HG02970 (cell line): ENCODE measurements at regions not wholly inside any gene's neighbourhood (a gene's known extent, or its start where the extent isn't known, plus 50 kb on each side); places are given as distances from the start of the nearest gene placed in this dataset.

Experiments
- ATAC-seq: cut with Tn5 transposase; IDR thresholded peaks from one replicate; pipeline ENCODE4 v1.9.1; 2021; ENCODE audit warnings: mild to moderate bottlenecking, moderate library complexity, moderate number of reproducible peaks; ENCODE audit not compliant: unreplicated experiment, low FRiP score

GRCh38 chr9:26335116-26335515 lies 557.5 kb downstream of the CAAP1 start:
- no peak for ATAC-seq

- ATAC-seq = no peak
Measured at GRCh38 chr9:26334706-26335105, 557.9 kb downstream of the CAAP1 start.

DNA sequence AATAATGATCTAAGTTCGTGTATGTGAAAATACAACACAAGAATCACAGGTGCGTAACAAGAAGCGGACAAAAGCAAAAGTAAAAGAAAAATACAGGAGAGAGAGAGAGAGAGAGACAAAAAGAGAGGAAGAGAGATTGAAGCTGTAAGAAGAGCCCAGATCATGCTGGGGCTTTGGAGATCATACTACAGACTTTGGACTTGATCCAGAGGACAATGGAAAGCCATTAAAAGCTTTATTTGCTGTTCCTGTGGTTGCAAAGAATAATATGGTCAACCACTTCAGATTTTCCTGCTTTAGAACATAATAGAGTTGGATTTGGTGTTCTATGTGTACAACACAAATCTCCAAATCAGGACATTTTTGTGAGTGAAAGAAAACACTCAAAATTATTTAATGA lies 561.4 kb downstream of the CAAP1 start:
- no peak for ATAC-seq

DNA sequence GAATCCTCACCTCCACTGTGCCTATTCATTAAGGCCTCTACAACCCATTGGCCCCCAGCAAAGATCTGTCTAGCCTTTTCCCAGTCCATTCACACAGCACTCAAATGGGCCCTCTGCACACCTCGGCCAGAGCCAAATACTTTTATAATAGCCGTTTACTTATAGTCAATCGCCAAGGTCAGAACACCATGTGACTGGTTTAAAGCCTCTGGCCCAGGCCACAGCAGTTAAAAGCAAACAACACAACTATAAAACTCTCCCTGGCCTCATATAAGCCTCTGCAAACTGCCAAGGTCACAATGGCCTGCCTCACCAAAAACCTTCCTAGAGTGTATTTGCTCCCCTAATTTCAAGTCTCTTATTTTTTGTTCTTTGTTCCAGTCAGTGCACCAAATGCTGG lies 562.6 kb downstream of the CAAP1 start:
- no peak for ATAC-seq

DNA sequence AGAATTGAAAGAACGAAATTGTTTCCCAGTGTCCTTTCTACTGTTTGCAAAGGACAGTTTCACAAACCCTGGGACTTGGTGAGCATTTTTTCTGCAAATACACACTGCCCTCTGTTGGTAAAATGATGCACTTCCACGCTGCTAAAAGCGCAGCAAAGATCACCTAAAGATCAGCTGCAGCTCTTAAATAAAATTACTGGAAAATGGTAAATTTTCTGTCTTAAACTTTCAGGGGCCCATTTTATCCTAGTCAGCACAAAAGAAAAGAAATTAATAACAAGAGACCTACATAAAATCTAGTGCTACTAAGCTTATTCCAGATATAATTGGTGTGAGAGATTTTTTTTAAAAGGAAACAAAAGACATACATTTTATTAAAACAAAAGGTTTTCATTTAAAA lies 566.0 kb downstream of the CAAP1 start:
- ATAC-seq = peak; percentile 59

DNA sequence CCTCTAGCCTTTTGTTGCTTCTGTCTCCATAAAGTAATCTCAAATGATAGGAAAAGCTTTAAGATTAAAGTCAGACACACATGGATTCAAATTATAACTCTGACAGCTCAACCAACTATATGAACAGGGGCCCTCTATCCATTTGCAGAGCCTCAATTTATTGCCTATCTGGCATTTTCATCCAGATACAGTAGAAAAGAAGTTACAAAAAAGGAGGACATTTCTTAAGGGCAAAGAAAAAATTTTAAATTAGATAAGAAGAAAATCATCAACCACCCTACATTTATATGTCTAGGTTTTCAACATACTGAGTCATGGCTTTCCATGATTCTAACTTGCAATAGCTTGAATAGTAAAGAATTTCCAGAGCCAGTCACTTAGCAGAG lies 567.2 kb downstream of the CAAP1 start:
- no peak for ATAC-seq

DNA sequence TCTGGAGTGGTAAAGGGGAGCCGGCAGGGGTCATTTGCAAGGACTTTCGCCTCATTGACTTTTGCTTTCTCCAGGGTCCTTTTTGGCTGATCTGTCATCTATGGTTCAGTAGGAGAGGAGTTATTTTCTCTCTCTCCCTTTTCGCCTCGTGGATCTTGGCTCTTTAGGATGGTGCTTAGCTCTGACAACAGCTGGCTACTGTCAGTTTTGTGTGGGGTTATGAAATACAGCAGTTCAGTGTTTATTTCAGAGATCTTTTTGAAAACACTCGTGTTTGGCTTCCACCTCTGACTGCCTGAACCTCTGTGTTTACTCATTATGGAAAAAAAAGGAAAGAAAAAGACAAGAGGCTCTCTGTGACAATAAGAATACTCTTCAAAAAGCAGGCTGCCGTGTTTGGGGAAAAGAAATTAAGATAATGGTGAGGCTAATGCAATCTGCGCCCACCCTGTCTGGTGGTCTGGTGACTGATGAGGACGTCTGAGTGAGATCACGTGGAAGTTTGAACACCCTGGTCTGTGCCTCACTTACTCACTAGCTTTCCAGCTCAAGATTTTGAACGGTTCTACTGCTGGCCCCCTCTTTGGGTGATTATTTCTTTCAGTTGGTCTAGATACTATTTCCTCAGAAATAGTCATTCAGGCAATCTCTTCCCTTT lies 567.7 kb downstream of the CAAP1 start:
- ATAC-seq = no peak

DNA sequence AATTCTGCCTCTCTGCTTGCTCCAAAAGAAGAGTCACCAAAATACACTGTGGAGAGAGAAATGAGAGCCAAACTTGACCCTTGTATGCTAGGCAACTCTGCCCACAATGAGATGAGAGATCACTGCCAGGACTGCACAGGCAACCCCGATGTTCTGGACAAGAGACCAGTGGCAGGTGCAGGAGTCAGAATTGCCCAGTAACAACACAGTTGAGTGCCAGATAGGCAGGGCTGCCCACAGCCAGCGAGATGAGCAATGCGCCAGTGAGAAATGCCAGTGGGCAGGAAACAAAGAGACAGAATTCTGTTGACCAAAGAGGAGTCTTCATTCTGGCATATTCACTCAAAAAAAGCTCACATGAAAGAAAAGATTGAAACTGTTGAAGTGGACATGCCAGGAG lies 570.7 kb downstream of the CAAP1 start:
- ATAC-seq = no peak

DNA sequence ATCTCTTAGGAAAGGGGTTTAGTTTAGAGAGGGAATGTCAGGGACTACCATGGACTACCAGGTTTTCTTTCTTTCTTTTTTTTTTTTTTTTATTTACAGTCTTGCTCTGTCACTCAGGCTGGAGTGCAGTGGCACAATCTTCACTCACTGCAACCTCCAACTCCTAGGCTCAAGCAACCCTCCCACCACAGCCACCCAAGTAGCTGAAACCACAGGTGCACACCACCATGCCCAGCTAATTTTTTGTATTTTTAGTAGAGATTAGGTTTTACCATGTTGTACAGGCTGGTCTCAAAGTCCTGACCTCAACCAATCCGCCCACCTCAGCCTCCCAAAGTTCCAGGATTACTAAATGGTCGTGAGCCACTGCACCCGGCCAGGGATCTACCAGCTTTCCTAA lies 572.7 kb downstream of the CAAP1 start:
- no peak for ATAC-seq

GRCh38 chr9:26313108-26313507 lies 579.5 kb downstream of the CAAP1 start:
- ATAC-seq = no peak

GRCh38 chr9:26311463-26311995 lies 581.1 kb downstream of the CAAP1 start:
- ATAC-seq = no peak

GRCh38 chr9:26310294-26310693 lies 582.3 kb downstream of the CAAP1 start:
- ATAC-seq = no peak

DNA sequence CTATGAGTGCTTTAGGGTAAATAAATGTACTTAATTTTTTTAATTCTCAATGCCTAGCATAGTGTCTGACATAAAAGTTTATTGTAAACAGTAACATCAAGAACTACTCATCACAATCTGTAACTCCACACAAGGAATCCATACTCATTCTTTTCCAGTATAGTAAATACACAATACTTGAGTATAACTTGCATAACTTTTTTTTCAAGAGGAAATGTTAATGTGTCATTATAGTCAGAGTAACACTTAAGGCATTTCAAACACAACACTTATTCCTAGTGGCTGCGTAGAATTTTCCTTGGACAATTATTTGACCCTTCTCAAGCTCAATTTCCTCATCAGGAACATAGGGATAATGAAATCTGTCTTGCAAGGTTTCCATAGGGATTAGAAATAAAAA lies 584.3 kb downstream of the CAAP1 start:
- ATAC-seq = no peak

GRCh38 chr9:26301659-26302058 lies 590.9 kb downstream of the CAAP1 start:
- ATAC-seq = no peak

DNA sequence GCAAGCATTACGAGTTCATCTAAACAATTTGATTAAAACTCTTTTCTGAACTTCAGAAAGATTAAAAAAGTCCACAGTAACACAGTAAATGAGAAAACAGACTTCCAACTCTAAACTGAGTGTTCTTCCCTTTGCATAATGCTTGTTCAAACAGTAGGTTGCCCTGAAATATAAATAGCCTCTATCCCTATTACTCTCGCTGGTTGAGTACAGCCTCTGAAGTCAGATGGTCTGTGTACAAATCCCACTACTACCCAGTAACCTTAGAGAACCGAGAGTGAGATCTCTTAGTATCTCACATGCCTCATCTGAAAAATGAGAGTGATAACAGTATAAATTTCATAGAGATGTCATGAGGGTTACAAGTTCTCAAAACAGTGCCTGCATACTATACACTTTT lies 591.6 kb downstream of the CAAP1 start:
- no peak for ATAC-seq

DNA sequence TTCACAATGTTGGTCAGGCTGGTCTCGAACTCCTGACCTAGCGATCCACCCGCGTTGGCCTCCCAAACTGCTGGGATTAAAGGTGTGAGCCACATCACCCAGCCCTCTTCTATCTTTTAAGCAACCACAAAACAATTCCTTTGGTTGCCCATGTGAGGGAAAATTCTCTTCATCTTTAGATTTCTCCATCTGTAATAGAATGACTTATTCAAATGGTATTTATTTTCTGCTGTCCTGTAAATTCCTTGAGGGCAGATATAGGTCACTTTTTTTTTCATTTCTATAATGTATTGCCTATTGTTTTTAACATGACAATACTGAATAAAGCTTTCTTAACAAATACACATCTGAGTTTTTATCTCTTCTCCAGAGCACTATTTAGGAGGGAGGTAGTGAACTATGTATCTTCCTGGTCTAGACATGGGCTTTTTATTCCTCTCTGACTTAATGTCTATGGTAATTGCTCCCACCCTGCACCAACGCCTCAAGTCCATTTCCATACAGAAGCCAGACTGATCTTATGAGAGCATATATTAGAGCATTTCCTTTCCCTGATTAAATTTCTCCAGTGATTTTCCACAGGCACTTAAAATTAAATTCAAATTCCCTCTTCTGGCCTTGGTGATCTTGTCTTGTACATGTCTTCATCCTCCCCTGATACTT lies 595.6 kb downstream of the CAAP1 start:
- no peak for ATAC-seq

DNA sequence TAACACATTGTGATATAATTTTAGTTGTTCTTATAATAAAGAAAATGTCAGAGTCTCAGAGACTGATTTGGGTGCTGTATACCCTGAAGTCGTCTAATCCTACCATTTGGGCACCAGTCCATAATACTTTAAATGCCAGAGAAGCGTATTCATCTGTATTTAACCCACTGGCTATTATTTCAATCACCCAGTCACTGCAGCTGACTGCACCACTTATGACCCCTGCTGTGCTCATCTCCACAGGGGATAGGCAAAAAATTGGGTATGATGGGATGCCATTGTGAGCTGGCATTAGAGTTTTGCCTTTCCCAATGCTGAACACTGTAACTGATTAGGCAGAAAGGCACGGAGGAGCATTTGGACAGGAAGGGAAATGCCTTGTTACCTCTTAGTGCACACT lies 599.7 kb downstream of the CAAP1 start:
- no peak for ATAC-seq

DNA sequence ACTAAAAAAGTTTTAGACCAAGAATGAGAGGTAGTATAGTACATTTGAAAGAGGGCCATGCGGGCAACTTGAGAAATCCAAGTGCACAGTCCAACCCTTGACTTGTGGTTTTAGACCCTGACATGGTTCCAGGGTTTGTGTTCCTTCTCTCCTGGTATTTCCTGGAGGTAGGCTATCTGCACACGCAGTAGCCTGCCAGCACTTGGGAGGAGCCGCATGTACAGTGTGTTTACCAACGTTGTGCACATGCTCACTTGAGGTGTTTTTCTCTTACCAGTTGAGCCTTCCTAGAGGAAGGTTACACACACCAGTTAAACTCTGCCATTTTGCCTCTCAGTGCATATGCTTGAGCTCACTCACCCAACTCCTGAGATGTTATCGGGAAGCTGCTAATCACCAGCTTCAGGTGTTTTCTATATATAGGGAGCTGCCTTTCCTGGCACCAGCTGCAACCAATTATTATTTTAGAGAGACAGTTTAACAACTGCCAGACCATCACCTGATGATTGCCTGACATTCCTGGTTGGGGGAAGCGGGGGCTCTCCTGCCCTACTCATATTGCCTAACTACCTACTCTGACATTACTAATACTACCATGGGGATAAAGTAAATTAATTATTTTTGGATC lies 593.4 kb upstream of the TUSC1 start:
- no peak for ATAC-seq

DNA sequence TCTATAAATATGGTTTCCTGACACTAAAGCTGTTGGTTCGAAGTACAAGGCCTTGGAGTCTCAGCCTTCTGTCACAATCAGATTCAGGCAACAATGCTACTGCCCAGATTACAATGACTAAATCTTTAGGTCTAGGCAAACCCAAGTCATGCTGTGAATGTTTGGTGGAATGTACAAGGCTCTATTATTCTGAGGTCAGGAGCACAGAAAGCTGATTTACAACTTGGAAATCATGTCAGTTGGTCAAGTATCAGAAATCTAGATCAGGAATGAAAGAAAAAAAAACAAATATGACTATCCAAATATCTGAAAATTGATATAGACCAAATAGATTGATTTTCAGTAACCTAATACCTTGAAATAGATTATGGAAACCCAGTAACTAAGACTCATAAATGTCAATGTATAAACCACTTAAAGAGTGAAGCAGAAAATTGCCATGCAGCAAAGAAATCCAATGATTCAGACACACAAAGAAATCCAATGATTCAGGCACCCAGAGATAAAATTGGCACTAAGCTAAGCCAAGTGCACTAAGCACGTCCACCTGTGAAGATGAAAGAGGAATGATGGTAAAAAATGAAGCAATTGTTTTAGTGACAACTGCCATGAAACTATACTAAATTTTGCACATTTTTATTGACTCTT lies 588.0 kb upstream of the TUSC1 start:
- no peak for ATAC-seq

- no peak for ATAC-seq
Measured at GRCh38 chr9:26264709-26265601, 586.7 kb upstream of the TUSC1 start.
